ENCODE measurements at regions not wholly inside any gene's neighbourhood (a gene's known extent, or its start where the extent isn't known, plus 50 kb on each side); places are given as distances from the start of the nearest gene placed in this dataset.

DNA sequence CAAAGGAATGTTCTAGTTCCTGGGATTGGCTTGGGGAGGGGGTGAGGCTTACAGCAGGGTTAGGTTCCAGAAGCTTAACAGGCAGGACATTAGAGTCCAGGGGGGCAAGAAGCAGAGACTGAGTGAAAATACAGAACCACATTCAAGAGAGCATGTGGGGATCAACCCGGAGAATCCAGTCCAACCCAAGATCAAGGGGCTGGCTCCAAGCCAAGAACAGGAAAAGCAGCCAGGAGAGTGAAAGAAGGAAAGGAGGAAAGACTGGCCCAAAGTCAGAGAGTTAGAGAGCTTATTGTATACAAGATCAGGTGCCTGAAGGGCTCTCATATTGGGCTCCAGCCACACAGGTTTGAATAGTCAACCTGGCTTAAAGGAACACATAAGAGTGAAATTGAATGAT lies 190.3 kb upstream of the CDKN3 start:
- no peak for TF ChIP-seq TAF1 (IDR thresholded peaks at IDR 0.05; ENCODE audit: borderline replicate concordance, low read depth, low read length)
- no peak for TF ChIP-seq POLR2A (IDR thresholded peaks at IDR 0.05; ENCODE audit: low read depth, low read length)

Data from GM12892 (cell line).